DOHH2 (cell line): ENCODE measurements at regions not wholly inside any gene's neighbourhood (a gene's known extent, or its start where the extent isn't known, plus 50 kb on each side); places are given as distances from the start of the nearest gene placed in this dataset.

ENCODE experiments used
- EZH2phosphoT487 ChIP-seq: fragments of 200-600 bp; sonication (generic); IDR thresholded peaks from 2 replicates; pipeline ENCODE4 v1.6.1; 2017; ENCODE audit warnings: borderline replicate concordance, mild to moderate bottlenecking, antibody characterized with exemption, low read length, moderate library complexity, mixed read lengths
- TF ChIP-seq, protein P1 (sequence below): fragments of 200-600 bp; sonication (generic); IDR thresholded peaks from one replicate; pipeline ENCODE4 v1.5.1; 2014; ENCODE audit warnings: antibody characterized with exemption, mild to moderate bottlenecking, low read depth, low read length; ENCODE audit not compliant: poor library complexity, severe bottlenecking

DNA sequence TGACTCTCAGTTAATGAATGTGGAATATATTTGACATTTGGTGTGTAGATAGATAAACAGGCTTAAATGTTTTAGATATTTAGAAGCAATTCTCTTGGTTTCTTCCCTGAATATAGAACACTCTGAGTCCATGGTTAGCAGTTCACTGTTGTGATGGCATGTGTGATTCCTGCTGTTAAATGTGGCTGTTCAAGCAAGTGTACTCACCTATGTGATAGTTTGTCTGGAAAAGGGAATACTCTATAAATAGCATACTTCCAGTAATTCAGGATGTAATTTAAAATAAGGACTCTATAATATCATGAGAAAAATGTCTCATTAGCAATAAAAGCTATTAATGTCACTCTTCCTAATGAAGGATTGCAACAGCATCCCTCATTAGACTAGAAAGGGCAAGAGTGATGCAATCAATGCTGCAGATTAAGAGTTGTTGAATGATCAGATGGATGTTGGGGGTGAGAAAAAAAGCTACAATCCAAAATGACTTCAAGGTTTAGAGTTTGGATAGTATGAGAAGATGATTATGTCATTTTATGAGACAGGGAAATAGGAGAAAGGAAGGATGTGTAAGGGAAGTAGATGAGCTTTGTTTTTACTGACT is 201.8 kb upstream of the WDFY3 start:
- TF ChIP-seq, protein P1, sequence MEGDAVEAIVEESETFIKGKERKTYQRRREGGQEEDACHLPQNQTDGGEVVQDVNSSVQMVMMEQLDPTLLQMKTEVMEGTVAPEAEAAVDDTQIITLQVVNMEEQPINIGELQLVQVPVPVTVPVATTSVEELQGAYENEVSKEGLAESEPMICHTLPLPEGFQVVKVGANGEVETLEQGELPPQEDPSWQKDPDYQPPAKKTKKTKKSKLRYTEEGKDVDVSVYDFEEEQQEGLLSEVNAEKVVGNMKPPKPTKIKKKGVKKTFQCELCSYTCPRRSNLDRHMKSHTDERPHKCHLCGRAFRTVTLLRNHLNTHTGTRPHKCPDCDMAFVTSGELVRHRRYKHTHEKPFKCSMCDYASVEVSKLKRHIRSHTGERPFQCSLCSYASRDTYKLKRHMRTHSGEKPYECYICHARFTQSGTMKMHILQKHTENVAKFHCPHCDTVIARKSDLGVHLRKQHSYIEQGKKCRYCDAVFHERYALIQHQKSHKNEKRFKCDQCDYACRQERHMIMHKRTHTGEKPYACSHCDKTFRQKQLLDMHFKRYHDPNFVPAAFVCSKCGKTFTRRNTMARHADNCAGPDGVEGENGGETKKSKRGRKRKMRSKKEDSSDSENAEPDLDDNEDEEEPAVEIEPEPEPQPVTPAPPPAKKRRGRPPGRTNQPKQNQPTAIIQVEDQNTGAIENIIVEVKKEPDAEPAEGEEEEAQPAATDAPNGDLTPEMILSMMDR, result no peak
- no peak for TF ChIP-seq EZH2phosphoT487
